Anterior cingulate cortex (tissue), 58 donors: ENCODE measurements at regions not wholly inside any gene's neighbourhood (a gene's known extent, or its start where the extent isn't known, plus 50 kb on each side); places are given as distances from the start of the nearest gene placed in this dataset.

ENCODE experiments used
- DNase-seq, 58 donors: peaks; one replicate each; lab custom pipeline; 2025; lab: John Stamatoyannopoulos, UW

DNA sequence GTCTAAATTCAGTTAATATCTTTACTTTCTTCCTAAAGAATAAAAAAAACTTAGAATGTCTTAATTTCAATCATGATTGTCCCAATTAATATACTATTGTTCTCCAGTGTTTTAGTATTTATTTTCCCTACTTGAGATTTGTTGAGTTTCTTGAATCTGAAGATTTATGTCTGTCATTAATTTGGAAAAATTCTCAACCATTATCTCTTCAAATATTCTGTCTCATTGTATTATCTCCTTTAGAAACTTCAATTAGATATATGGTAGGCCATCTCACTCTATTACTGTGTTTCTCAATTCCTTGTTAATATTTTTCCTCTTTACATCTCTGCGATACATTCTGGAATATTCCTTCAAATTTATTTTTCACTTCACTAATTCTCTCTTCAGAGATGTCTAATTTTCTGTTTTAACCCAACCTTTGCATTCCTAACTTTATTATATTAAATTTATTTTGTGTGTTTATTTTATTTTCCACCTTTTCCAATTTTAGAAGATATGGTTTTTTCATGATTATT, 268.6 kb downstream of the QKI start:
- DNase-seq: no peak

DNA sequence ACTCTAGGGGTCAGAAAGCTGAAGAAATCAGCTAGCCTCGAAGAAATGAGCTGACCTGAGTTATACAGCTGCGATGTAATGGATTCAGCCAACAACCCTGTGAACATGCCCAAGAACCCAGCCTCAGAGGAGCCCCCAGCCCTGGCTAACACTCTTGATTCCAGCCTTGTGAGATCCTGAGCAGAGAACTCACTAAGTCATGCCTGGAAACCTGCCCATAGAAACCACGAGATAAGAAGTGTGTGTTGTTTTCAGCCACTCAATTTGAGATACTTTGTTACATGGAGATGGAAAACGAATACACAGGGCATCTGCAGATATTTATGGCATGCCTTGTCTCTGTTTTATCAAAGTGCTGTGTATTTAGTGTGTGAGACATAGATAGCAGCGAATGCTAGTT, 265.2 kb downstream of the QKI start:
- no peak for DNase-seq

DNA sequence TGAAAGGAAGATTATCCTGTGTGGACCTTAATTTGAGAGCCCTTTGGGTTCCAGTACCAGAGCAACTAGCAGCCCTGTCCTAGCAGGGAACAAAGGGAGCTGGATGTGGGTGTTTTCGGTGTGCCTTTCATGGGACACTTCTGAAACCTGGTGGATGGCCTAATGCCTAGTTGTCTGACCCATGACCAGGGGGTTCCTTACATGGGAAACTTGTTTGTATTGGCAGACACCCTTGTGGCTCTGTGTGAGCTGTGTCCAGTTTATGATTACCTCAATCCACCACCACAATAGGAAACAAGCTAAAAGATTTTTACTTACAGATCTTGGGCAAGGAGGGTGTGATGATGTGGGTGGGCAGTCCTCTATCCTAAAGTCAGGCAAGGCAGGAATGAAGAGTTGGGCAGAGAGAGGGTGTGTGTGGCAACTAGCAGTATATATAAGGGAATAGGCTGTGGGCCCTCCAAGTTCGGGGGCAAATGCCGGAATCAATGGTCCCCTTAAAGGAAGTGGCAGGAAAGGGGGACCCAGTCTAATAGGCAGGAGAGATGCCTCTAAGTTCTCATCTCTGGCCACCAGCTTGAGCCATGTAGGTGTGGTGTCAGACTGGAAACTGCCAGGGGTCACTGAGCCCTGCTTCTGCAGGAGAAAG, 264.6 kb downstream of the QKI start:
- DNase-seq: no peak

DNA sequence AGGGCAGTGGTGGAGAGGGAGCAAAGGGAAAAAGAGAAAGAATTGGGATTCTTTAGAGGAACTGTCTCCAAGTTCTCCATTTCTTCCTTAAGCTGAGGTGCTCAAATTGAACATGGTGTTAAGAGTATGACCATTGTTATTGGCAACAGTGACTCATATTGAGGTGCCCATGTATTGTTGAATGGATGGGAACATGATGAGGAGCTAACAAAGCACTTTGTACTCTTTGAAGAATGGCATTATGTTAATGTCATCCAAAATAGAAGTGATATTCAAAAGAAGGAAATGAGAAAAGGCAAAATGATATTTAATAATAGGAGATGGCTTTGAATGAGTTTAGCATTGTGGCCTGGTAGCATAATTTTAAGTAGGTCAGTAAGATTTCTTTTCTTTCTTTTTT, 261.1 kb downstream of the QKI start:
- DNase-seq: no peak

DNA sequence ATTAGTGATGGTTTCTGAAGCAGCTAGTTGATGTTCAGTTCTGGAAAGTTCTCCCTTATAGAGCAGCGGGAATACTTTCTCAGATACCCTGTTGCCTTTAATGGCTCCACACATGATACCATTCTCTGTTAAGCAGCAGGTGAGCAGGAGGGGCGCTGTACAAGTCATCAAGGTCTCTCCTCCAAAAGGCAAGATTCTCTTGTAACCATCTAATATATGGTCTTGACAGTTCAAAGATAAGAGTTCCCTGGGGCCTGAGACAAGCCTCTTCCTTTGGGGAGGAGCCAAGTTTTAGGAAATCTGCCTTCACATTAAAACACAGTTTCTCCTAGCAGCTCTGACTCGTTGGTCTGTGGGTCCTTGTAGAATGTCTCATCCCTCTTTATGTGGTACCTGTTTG, 258.2 kb downstream of the QKI start:
- DNase-seq: no peak

DNA sequence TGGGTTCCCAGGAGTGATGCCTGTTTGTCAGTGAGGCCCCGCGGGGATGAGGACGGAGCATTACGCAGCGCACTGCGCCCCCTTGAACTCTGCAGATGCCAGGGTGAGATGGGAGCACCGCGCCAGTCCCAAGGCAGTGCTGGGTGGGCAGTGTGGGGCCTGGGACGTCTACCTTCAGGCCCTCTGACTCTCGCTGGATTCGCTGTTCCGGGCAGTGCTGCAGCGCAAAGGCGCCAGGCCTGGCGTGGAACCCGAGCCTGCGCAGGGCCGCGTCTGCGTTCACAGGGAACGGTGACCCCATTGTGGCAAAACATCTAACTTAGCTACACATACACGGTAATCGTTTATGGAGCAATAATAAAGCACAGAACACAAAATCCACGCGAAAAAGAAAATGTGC, 257.3 kb downstream of the QKI start:
- no peak for DNase-seq

GRCh38 chr6:163671355-163671754, 256.8 kb downstream of the QKI start:
- no peak for DNase-seq

DNA sequence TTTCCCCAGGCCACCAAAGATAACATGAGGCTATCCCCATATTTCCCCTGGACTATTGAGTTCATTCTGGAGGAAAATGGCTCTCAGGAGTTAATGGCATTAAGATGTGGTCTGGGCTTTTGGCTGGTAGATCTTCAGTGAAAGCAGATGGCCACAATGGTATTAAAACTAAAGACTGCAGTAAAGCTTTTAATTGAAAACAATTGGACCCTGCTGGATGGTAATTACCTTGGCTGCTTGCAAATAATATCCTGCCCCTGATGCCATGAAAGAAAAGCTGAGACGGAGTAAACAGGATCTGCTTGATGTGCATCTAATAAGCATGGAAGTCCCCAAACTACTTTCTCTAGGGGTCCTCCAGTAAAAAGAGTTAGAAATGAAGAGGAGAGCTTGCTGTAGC, 255.8 kb downstream of the QKI start:
- no peak for DNase-seq

DNA sequence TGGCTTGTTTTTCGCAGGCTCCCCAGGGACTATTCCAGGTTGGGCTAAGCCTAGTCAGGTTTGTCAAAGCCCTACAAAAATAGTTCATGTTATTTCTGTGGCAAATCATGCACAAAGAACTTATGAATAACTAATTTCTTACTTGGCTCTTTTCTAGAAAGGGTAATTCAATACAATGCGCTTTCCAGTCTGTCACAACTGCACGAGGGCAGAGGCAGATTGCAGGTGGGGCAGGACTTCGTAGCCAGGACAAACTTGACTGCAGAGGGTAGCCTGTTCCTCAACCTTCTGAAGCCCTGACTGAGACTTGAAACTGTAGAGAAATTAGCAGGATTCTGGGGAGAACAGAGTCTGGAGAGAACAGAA, 253.5 kb downstream of the QKI start:
- DNase-seq: no peak

DNA sequence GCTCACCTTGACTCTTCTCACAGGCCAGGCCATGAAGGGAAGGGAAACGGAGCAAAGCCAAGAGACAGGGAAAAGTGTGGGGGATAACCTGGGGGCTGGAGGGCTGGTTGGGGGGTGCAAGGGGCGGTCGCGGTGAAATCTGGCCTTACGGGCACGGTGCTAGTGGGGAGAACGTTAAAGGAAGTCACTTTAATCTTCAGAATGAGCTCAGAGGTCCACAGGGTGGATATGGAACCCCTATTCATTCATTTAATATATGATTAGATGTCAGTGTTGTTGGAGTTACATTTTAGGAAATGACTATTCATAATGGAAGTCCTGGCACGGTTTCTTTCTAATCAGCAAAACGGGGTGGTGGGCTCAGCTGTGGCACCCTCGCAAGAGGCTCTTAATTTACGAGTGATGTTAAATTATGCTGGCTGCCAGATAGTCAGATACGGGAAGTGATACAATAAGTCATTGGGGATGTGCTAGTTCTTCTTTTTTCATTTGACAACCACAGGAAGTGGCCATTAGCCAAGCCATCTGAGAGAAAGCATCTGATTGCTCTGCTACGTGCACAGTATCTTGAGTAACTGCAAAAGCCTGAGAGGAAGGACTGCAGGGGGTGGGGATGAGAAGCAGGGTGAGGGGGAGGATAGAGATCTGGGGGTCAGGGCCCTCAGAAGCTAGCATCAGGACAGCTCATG, 253.0 kb downstream of the QKI start:
- peak in 24 of 58 donors; percentile 9 to 68 (median 28) for DNase-seq

- DNase-seq: no peak
Observed at GRCh38 chr6:163665464-163665863, 250.9 kb downstream of the QKI start.

DNA sequence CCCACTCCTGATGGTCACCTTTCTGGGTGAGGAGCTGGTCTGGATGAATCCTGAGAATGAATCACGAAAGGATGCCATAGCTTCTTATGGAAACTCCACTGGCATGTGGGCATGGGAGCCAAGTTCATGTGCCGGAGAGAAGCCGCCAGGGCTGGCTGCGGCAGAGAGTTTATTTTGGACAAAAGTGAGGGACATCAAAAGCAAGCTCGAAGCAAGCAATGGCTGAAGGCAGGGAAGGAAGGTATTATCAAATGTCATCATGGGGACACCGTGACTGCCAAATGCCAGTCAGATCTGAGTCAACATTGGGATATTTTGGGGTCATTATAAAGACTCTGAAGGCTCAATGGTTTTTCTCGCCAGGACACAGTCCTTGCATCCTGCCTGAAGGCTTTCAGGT, 249.1 kb downstream of the QKI start:
- no peak for DNase-seq

DNA sequence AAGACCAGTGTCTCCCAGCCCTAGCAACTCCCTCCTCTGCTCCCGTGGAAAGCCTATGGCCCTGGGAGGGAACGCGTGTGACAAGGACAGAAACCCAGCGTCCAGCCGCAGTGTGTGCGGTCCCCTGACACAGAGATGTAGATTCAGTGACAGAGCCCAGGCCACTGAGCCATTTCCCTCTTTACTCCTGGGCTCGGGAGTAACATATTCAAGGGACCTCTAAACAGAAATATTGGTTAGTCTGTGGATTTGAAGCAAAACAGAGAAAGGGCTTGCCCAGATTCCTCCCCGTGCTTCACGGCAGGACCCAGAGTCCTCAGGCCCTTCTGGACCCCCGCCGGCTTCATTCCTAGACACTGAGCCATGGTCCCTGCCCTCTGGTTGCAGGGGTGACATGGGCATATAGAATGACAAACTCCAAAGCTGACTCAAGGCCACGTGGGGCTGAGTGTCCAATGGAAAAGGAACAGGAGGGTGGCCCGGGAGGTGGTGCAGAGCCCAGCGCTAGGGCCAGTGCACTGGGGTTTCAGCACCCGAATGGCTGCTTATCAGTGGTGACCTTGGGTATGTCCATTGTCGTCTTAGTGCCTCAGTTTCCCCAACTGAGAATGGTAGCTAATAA, 248.2 kb downstream of the QKI start:
- DNase-seq: no peak

- peak in 7 of 58 donors; percentile 7 to 65 (median 49) for DNase-seq
Observed at GRCh38 chr6:163661272-163661671, 246.8 kb downstream of the QKI start.

DNA sequence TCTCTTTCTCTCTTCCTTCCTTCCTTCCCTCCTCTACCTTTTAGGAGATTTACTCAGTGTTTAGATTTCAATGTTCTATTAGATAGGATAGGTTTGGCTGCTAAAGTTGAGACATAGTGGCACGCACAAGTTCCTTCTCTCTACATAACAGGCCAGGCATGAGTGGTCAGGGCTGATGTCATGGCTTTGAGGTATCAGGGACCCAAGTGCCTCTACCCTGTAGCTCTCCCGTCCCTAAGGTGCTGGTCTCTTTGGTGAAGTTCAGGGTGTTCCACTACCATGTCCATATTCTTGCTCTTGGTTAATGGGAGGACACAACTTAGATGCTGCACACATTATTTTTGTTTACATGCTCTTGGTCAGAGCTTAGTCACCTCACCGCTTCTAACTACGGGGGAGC, 245.3 kb downstream of the QKI start:
- no peak for DNase-seq

- no peak for DNase-seq
Observed at GRCh38 chr6:163655217-163656121, 241.0 kb downstream of the QKI start.

DNA sequence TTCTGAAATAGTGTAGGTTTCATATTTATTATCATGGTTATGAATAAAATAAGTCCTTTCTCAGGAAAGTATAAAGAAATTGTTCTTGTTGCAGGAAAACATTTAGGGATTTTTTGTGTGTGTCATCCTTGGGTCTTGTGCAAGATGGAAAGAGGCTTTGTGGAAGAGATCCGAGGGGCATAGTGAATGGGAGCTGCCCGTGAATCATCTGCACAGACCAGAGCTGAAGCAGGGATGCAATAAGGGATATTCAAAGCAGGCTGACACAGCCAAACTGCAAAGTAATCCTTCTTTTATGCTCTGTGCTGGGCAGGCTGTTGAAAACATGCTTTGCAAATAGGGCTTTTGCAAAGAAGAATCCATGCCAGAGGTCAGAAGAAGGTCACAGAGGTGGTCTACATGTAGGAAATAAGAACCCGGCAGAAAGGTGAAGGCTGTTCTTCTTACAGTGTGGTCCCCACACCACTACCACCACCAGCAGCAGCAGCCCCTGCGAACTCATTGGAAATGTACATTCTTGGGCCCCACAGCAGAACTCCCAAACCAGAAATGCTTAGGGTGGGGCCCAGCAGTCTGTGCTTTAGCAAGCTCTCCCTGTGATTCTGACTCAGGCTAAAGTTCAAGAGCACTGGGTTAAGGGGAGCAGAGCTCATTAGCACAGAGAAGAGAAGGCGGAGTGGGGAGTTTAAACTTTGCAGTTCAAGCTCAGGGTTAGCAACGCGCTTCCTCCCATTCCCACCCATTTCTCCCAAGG, 237.6 kb downstream of the QKI start:
- peak in 1 of 58 donors; percentile 15 for DNase-seq

DNA sequence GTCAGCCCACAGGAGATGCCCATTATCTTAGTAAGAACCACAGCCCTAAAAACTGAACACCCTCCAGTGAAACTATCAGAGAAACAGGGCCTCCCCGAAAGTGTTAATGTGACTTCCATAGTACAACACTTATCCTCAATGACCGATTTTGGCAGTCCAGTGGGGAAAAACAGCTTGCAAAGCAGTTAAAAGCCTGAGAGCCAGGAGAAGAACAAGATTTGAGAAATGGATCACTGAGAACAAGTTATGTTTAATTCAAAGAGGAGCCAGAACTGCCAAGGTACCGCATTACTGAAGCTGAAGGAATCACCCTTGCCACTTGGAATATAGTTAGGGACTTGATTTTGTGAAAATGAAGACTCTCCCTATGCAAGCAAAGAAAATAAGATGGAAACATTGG, 236.9 kb downstream of the QKI start:
- DNase-seq: peak in 1 of 58 donors; percentile 15

DNA sequence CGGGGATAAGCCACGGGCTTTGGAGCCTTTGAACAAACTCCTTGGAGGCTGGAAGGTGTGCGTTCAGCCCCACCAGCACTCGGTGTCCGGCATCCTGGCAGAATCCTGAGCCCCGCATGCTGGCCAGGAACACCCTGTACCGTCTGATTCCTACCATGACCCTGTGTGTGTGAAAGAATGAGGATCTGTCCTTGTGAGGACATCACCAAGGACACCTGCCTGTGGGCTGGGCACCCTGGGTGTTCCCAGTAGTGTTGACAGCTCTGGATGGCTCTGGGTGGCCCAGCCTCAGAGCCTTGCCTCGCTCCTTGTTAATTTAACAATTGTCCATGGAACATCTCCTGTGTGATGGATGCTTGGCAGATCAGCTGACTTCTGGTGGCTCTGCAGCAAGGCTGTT, 234.3 kb downstream of the QKI start:
- DNase-seq: no peak

GRCh38 chr6:163647624-163648023, 233.1 kb downstream of the QKI start:
- DNase-seq: no peak
